GM23338 (cell line): ENCODE measurements at regions not wholly inside any gene's neighbourhood (a gene's known extent, or its start where the extent isn't known, plus 50 kb on each side); places are given as distances from the start of the nearest gene placed in this dataset.

Source experiments
- ATAC-seq: fragments of 200-7000 bp; cut with Tn5 transposase; 3 replicates; pipeline ENCODE4 v1.9.1; 2020
- DNase-seq: peaks from one replicate; pipeline ENCODE4 v3.0.0-alpha.2; 2015; ENCODE audit warnings: low spot score
- H2AFZ ChIP-seq: fragments of 200-600 bp; sonication (generic); 2 replicates; pipeline ENCODE4 v1.8.0; 2016; ENCODE audit warnings: antibody characterized with exemption, mild to moderate bottlenecking, moderate library complexity
- H3F3A ChIP-seq: fragments of 200-600 bp; sonication (generic); replicated peaks from 2 replicates; pipeline ENCODE4 v1.8.0; 2017; ENCODE audit warnings: antibody characterized with exemption, mixed run types, low read depth
- H3K27ac ChIP-seq: fragments of 200-600 bp; sonication (generic); 2 replicates; pipeline ENCODE4 v1.6.1; 2016; ENCODE audit warnings: low read depth
- H3K27me3 ChIP-seq: fragments of 200-600 bp; sonication (generic); 2 replicates; pipeline ENCODE4 v1.8.0; 2016; ENCODE audit warnings: mild to moderate bottlenecking, mixed run types, moderate library complexity; ENCODE audit not compliant: insufficient read depth
- H3K36me3 ChIP-seq: fragments of 200-600 bp; sonication (generic); 2 replicates; pipeline ENCODE4 v1.8.0; 2016; ENCODE audit warnings: mild to moderate bottlenecking; ENCODE audit not compliant: insufficient read depth
- H3K4me1 ChIP-seq: fragments of 200-600 bp; sonication (generic); 2 replicates; pipeline ENCODE4 v1.8.0; 2016; ENCODE audit warnings: mild to moderate bottlenecking, moderate library complexity; ENCODE audit not compliant: insufficient read depth
- H3K4me2 ChIP-seq: fragments of 200-600 bp; sonication (generic); 2 replicates; pipeline ENCODE4 v1.7.1; 2017; ENCODE audit warnings: mixed run types
- H3K4me3 ChIP-seq: fragments of 200-600 bp; sonication (generic); 2 replicates; pipeline ENCODE4 v1.6.1; 2016; ENCODE audit warnings: mixed run types
- H3K79me2 ChIP-seq: fragments of 200-600 bp; sonication (generic); replicated peaks from 2 replicates; pipeline ENCODE4 v1.8.0; 2017; ENCODE audit warnings: mild to moderate bottlenecking; ENCODE audit not compliant: insufficient read depth
- H3K9me2 ChIP-seq: fragments of 200-600 bp; sonication (generic); 2 replicates; pipeline ENCODE4 v1.8.0; 2017; ENCODE audit not compliant: insufficient read depth
- H4K20me1 ChIP-seq: fragments of 200-600 bp; sonication (generic); replicated peaks from 2 replicates; pipeline ENCODE4 v1.8.0; 2017; ENCODE audit warnings: mild to moderate bottlenecking; ENCODE audit not compliant: insufficient read depth
- H3K27ac Mint-ChIP-seq: 2 replicates; pipeline ENCODE4 v1.8.0; 2020; ENCODE audit warnings: inconsistent platforms, mild to moderate bottlenecking, moderate library complexity, mixed read lengths
- H3K27me3 Mint-ChIP-seq: 3 replicates; pipeline ENCODE4 v1.8.0; 2022; ENCODE audit warnings: low read depth, mild to moderate bottlenecking, moderate library complexity, mixed read lengths, inconsistent platforms; ENCODE audit not compliant: insufficient read depth, poor library complexity
- H3K36me3 Mint-ChIP-seq: 3 replicates; pipeline ENCODE4 v1.8.0; 2021; ENCODE audit warnings: low read depth, mild to moderate bottlenecking, inconsistent platforms, moderate library complexity, mixed read lengths
- H3K4me1 Mint-ChIP-seq: 3 replicates; pipeline ENCODE4 v1.8.0; 2020; ENCODE audit warnings: mild to moderate bottlenecking, inconsistent platforms, mixed read lengths
- H3K4me3 Mint-ChIP-seq: 3 replicates; pipeline ENCODE4 v1.8.0; 2021; ENCODE audit warnings: moderate library complexity, mild to moderate bottlenecking, inconsistent platforms, mixed read lengths
- H3K9me3 Mint-ChIP-seq: 3 replicates; pipeline ENCODE4 v1.8.0; 2020; ENCODE audit warnings: moderate library complexity, mild to moderate bottlenecking, inconsistent platforms, mixed read lengths
- CREB1 ChIP-seq: fragments of 250-450 bp; sonication (Bioruptor Pico); IDR thresholded peaks from 2 replicates; pipeline ENCODE4 v1.5.0; 2020; ENCODE audit warnings: low read depth, mild to moderate bottlenecking, moderate library complexity
- CTCF ChIP-seq, 2 experiments: fragments of 200-600 bp in 1 of 2; sonication (generic) in 1 of 2; conservative IDR thresholded peaks; 2 replicates each; pipeline versions ENCODE4 v1.5.1 to v1.6.1; 2016 to 2017; ENCODE audit warnings: antibody characterized with exemption in 2 of 2, low read depth in 2 of 2, mild to moderate bottlenecking in 2 of 2, moderate library complexity in 1 of 2
- ETS1 ChIP-seq: IDR thresholded peaks from 2 replicates; pipeline ENCODE4 v1.6.1; 2016; ENCODE audit warnings: antibody characterized with exemption
- EZH2 ChIP-seq: fragments of 200-600 bp; sonication (generic); IDR thresholded peaks from one replicate; pipeline ENCODE4 v1.8.0; 2017; ENCODE audit warnings: antibody characterized with exemption, mild to moderate bottlenecking, low read depth; ENCODE audit not compliant: unreplicated experiment
- EZH2phosphoT487 ChIP-seq: fragments of 200-600 bp; sonication (generic); IDR thresholded peaks from one replicate; pipeline ENCODE4 v1.8.1; 2018; ENCODE audit warnings: antibody characterized with exemption; ENCODE audit not compliant: unreplicated experiment
- JUNB ChIP-seq: IDR thresholded peaks from one replicate; pipeline ENCODE4 v1.6.1; 2016; ENCODE audit warnings: antibody characterized with exemption; ENCODE audit not compliant: unreplicated experiment
- NANOG ChIP-seq: IDR thresholded peaks from 2 replicates; pipeline ENCODE4 v1.6.1; 2016; ENCODE audit warnings: antibody characterized with exemption, borderline replicate concordance
- POLR2AphosphoS5 ChIP-seq: IDR thresholded peaks from 2 replicates; pipeline ENCODE4 v1.6.1; 2016; ENCODE audit warnings: antibody characterized with exemption, low read depth
- REST ChIP-seq: IDR thresholded peaks from one replicate; pipeline ENCODE4 v1.6.1; 2018; ENCODE audit warnings: antibody characterized with exemption; ENCODE audit not compliant: unreplicated experiment
- STAT1 ChIP-seq: IDR thresholded peaks from one replicate; pipeline ENCODE4 v1.6.1; 2016; ENCODE audit warnings: antibody characterized with exemption; ENCODE audit not compliant: unreplicated experiment
- ZNF114 ChIP-seq: fragments of 250-450 bp; sonication (Bioruptor Pico); IDR thresholded peaks from 2 replicates; pipeline ENCODE4 v1.5.0; 2020; ENCODE audit warnings: mild to moderate bottlenecking, moderate library complexity
- ZNF331 ChIP-seq: fragments of 250-450 bp; sonication (Bioruptor Pico); IDR thresholded peaks from 2 replicates; pipeline ENCODE4 v1.5.0; 2020; ENCODE audit warnings: low read depth, mild to moderate bottlenecking, moderate library complexity
- ZNF462 ChIP-seq: fragments of 250-450 bp; sonication (Bioruptor Pico); IDR thresholded peaks from 2 replicates; pipeline ENCODE4 v1.5.0; 2020; ENCODE audit warnings: mild to moderate bottlenecking, moderate library complexity

GRCh38 chr12:113712481-113712880 lies 240.8 kb upstream of the LHX5 start:
- Histone ChIP-seq H3F3A (no peaks in the 10 kb centered on the region), H3K27me3 (no peaks in the 10 kb centered on the region), H3K4me3 (no peak overlapping the region), H2AFZ (no peak overlapping the region), H4K20me1 (no peaks in the 10 kb centered on the region), H3K27ac (no peak overlapping the region), H3K4me1 (no peaks in the 10 kb centered on the region), H3K4me2 (no peak overlapping the region), H3K36me3 (no peaks in the 10 kb centered on the region), H3K79me2 (no peaks in the 10 kb centered on the region), H3K9me2 (no peaks in the 10 kb centered on the region; the same call in 1 of the 2 replicates)
- H3K9me3 Mint-ChIP-seq = no peaks in the 10 kb centered on the region; the same call in 2 of the 3 replicates
- H3K36me3 Mint-ChIP-seq = no peaks in the 10 kb centered on the region
- no peaks in the 10 kb centered on the region for H3K4me1 Mint-ChIP-seq
- TF ChIP-seq CTCF (conservative IDR thresholded peaks at IDR 0.05; ENCODE audit: low read depth in 2 of 2) (no peak), ETS1 (no peak), ZNF331 (no peak), ZNF462 (no peak), NANOG (no peak), POLR2AphosphoS5 (no peak), STAT1 (no peak), REST (no peak), EZH2phosphoT487 (no peak), JUNB (no peak), EZH2 (no peak), CREB1 (CRISPR knock-in tag) (no peak), ZNF114 (CRISPR knock-in tag) (no peak)
- H3K27me3 Mint-ChIP-seq = no peaks in the 10 kb centered on the region
- H3K27ac Mint-ChIP-seq = no peak overlapping the region
- no peak for DNase-seq
- no peak for ATAC-seq
- H3K4me3 Mint-ChIP-seq = no peak overlapping the region
